CD4-positive, alpha-beta T cell treated with Interleukin-1 beta for 1 hour (primary cell): ENCODE measurements at regions not wholly inside any gene's neighbourhood (a gene's known extent, or its start where the extent isn't known, plus 50 kb on each side); places are given as distances from the start of the nearest gene placed in this dataset.
"Not testable (repeated sequence)": the region's sequence is repeated elsewhere in the genome, so short reads cannot be mapped to it uniquely, and the experiment has no call there.

ENCODE experiments used
- DNase-seq, 2 donors: peaks; one replicate each; pipeline ENCODE4 v3.0.0-alpha.2; 2020 to 2022

- peak; percentile 60 to 68 for DNase-seq
Observed at GRCh38 chr2:174697255-174697654, 67.0 kb downstream of the CHRNA1 start.

- DNase-seq = no peak
Observed at GRCh38 chr2:174694920-174695319, 69.4 kb downstream of the CHRNA1 start.

GRCh38 chr2:174694196-174694878 lies 69.9 kb downstream of the CHRNA1 start:
- no peak for DNase-seq

- no peak for DNase-seq
Observed at GRCh38 chr2:174693344-174693743, 70.9 kb downstream of the CHRNA1 start.

- DNase-seq = no peak
Observed at GRCh38 chr2:174692256-174692919, 71.9 kb downstream of the CHRNA1 start.

GRCh38 chr2:174691201-174691779 lies 73.0 kb downstream of the CHRNA1 start:
- no peak for DNase-seq

GRCh38 chr2:174690026-174690425 lies 74.2 kb downstream of the CHRNA1 start:
- DNase-seq = no peak

- peak in 1 of 2 donors; percentile 54 for DNase-seq
Observed at GRCh38 chr2:174688079-174688478, 76.2 kb downstream of the CHRNA1 start.

- DNase-seq = no peak
Observed at GRCh38 chr2:174686430-174686829, 77.8 kb downstream of the CHRNA1 start.

GRCh38 chr2:174683392-174683759 lies 80.9 kb downstream of the CHRNA1 start:
- peak; percentile 29 to 32 for DNase-seq

GRCh38 chr2:174682578-174683391 lies 81.5 kb downstream of the CHRNA1 start:
- peak; percentile 60 to 63 for DNase-seq

GRCh38 chr2:174682007-174682577 lies 82.2 kb downstream of the CHRNA1 start:
- peak; percentile 29 to 41 for DNase-seq

GRCh38 chr2:174681099-174682006 lies 82.9 kb downstream of the CHRNA1 start:
- DNase-seq = no peak

GRCh38 chr2:174680221-174680620 lies 82.6 kb upstream of the WIPF1 start:
- no peak for DNase-seq

GRCh38 chr2:174678395-174678794 lies 80.8 kb upstream of the WIPF1 start:
- no peak for DNase-seq

GRCh38 chr2:174675615-174676014 lies 78.0 kb upstream of the WIPF1 start:
- peak; percentile 16 to 44 for DNase-seq

GRCh38 chr2:174673876-174674275 lies 76.3 kb upstream of the WIPF1 start:
- DNase-seq = no peak

- no peak for DNase-seq
Observed at GRCh38 chr2:174673440-174673839, 75.8 kb upstream of the WIPF1 start.

- not testable (repeated sequence) for DNase-seq
Observed at GRCh38 chr2:174671532-174671931, 73.9 kb upstream of the WIPF1 start.

GRCh38 chr2:174670446-174670845 lies 72.8 kb upstream of the WIPF1 start:
- DNase-seq = no peak

- DNase-seq = no peak
Observed at GRCh38 chr2:174669336-174669735, 71.7 kb upstream of the WIPF1 start.

GRCh38 chr2:174668075-174668474 lies 70.5 kb upstream of the WIPF1 start:
- DNase-seq = no peak
